ENCODE measurements at regions not wholly inside any gene's neighbourhood (a gene's known extent, or its start where the extent isn't known, plus 50 kb on each side); places are given as distances from the start of the nearest gene placed in this dataset.

GRCh38 chr10:113292743-113293142, 260.1 kb upstream of the HABP2 start:
- no peak for DNase-seq

GRCh38 chr10:113293167-113293566, 259.7 kb upstream of the HABP2 start:
- DNase-seq: no peak

GRCh38 chr10:113294868-113295267, 258.0 kb upstream of the HABP2 start:
- DNase-seq: no peak

GRCh38 chr10:113297226-113297625, 255.6 kb upstream of the HABP2 start:
- peak; percentile 90 for DNase-seq

GRCh38 chr10:113298616-113299015, 254.2 kb upstream of the HABP2 start:
- DNase-seq: no peak

- no peak for DNase-seq
Measured at GRCh38 chr10:113300201-113300600, 252.7 kb upstream of the HABP2 start.

GRCh38 chr10:113300617-113301016, 252.2 kb upstream of the HABP2 start:
- DNase-seq: no peak

- DNase-seq: no peak
Measured at GRCh38 chr10:113301342-113301984, 251.4 kb upstream of the HABP2 start.

- no peak for DNase-seq
Measured at GRCh38 chr10:113302062-113302461, 250.8 kb upstream of the HABP2 start.

GRCh38 chr10:113303544-113304146, 249.2 kb upstream of the HABP2 start:
- DNase-seq: peak; percentile 24

- DNase-seq: no peak
Measured at GRCh38 chr10:113304726-113305125, 248.1 kb upstream of the HABP2 start.

- DNase-seq: peak; percentile 70
Measured at GRCh38 chr10:113305871-113306270, 247.0 kb upstream of the HABP2 start.

- no peak for DNase-seq
Measured at GRCh38 chr10:113309791-113310190, 243.1 kb upstream of the HABP2 start.

- DNase-seq: no peak
Measured at GRCh38 chr10:113310347-113310746, 242.5 kb upstream of the HABP2 start.

- DNase-seq: no peak
Measured at GRCh38 chr10:113313048-113313602, 239.7 kb upstream of the HABP2 start.

GRCh38 chr10:113313722-113314121, 239.1 kb upstream of the HABP2 start:
- DNase-seq: no peak

GRCh38 chr10:113316506-113316905, 236.3 kb upstream of the HABP2 start:
- no peak for DNase-seq

GRCh38 chr10:113317489-113317888, 235.4 kb upstream of the HABP2 start:
- no peak for DNase-seq

- no peak for DNase-seq
Measured at GRCh38 chr10:113319479-113319878, 233.4 kb upstream of the HABP2 start.

- no peak for DNase-seq
Measured at GRCh38 chr10:113320211-113320610, 232.6 kb upstream of the HABP2 start.

- no peak for DNase-seq
Measured at GRCh38 chr10:113320987-113321386, 231.9 kb upstream of the HABP2 start.

- no peak for DNase-seq
Measured at GRCh38 chr10:113322843-113323242, 230.0 kb upstream of the HABP2 start.

GRCh38 chr10:113323985-113324384, 228.9 kb upstream of the HABP2 start:
- no peak for DNase-seq

Measured in EL (cell line).